Retinal pigment epithelial cell (primary cell): ENCODE measurements at regions not wholly inside any gene's neighbourhood (a gene's known extent, or its start where the extent isn't known, plus 50 kb on each side); places are given as distances from the start of the nearest gene placed in this dataset.
"Not testable (repeated sequence)": the region's sequence is repeated elsewhere in the genome, so short reads cannot be mapped to it uniquely, and the experiment has no call there.

Source experiments
- DNase-seq: peaks from one replicate; pipeline ENCODE4 v3.0.0-alpha.2; 2010; ENCODE audit warnings: low read depth
- H3K4me3 ChIP-seq: 2 replicates; pipeline ENCODE4 v1.5.1; 2011; ENCODE audit warnings: mild to moderate bottlenecking, low read length, control low read depth, moderate library complexity
- CTCF ChIP-seq: conservative IDR thresholded peaks from 2 replicates; pipeline ENCODE4 v1.5.1; 2011; ENCODE audit warnings: low read depth, low read length, control low read depth, inconsistent platforms

GRCh38 chr7:73933091-73933490 is 72.1 kb downstream of the TMEM270 start:
- TF ChIP-seq CTCF = no peak
- no peak for DNase-seq
- H3K4me3 ChIP-seq = no peak overlapping the region

GRCh38 chr7:73936967-73937366 is 76.0 kb downstream of the TMEM270 start:
- no peak overlapping the region for H3K4me3 ChIP-seq
- TF ChIP-seq CTCF = no peak
- DNase-seq = no peak

GRCh38 chr7:73937650-73938049 is 76.7 kb downstream of the TMEM270 start:
- not testable (repeated sequence) for DNase-seq, H3K4me3 ChIP-seq

- DNase-seq = no peak
- no peak for TF ChIP-seq CTCF
- no peak overlapping the region for H3K4me3 ChIP-seq
These were observed 78.6 kb downstream of the TMEM270 start for GRCh38 chr7:73939528-73939927.

GRCh38 chr7:73940701-73941238 is 79.8 kb downstream of the TMEM270 start:
- no peak for DNase-seq
- H3K4me3 ChIP-seq = no peak overlapping the region
- no peak for TF ChIP-seq CTCF

- DNase-seq = no peak
- no peak for TF ChIP-seq CTCF
- H3K4me3 ChIP-seq = no peak overlapping the region
These were observed 81.0 kb downstream of the TMEM270 start for GRCh38 chr7:73941836-73942551.

GRCh38 chr7:73945022-73945421 is 83.0 kb upstream of the ELN start:
- TF ChIP-seq CTCF = no peak
- no peak overlapping the region for H3K4me3 ChIP-seq
- no peak for DNase-seq

- no peak for TF ChIP-seq CTCF
- DNase-seq = no peak
- H3K4me3 ChIP-seq = no peak overlapping the region
These were observed 79.7 kb upstream of the ELN start for GRCh38 chr7:73948287-73948686.
